Fibroblast of lung (primary cell): ENCODE measurements at regions not wholly inside any gene's neighbourhood (a gene's known extent, or its start where the extent isn't known, plus 50 kb on each side); places are given as distances from the start of the nearest gene placed in this dataset.

ENCODE experiments used
- CTCF ChIP-seq, 2 donors: IDR thresholded peaks in 1 of 2; conservative IDR thresholded peaks in 1 of 2; 1 replicate in 1 of 2; 2 replicates in 1 of 2; pipeline ENCODE4 v1.5.1; 2011 to 2012; ENCODE audit warnings: low read length in 2 of 2, control low read depth in 1 of 2, inconsistent platforms in 1 of 2, low read depth in 1 of 2, mild to moderate bottlenecking in 1 of 2
- EZH2 ChIP-seq: IDR thresholded peaks from 2 replicates; pipeline ENCODE4 v1.5.1; 2012; ENCODE audit warnings: low read length, control low read depth, mild to moderate bottlenecking; ENCODE audit errors: missing control alignments

GRCh38 chr16:8053437-8053836, 536.9 kb downstream of the TMEM114 start:
- TF ChIP-seq CTCF (conservative IDR thresholded peaks at IDR 0.05 in 1 of 2, IDR thresholded peaks at IDR 0.05 in 1 of 2; ENCODE audit: low read depth in 1 of 2, low read length in 2 of 2) (no peak), EZH2 (no peak)
